B cell (primary cell): ENCODE measurements at regions not wholly inside any gene's neighbourhood (a gene's known extent, or its start where the extent isn't known, plus 50 kb on each side); places are given as distances from the start of the nearest gene placed in this dataset.

Source experiments
- EZH2 ChIP-seq: IDR thresholded peaks from 2 replicates; pipeline ENCODE4 v1.6.1; 2012; ENCODE audit warnings: borderline replicate concordance, low read depth, mild to moderate bottlenecking, moderate library complexity, low read length; ENCODE audit not compliant: insufficient read depth, poor library complexity, severe bottlenecking
- TF ChIP-seq, protein P1 (sequence below): fragments of 200-600 bp; IDR thresholded peaks from one replicate; pipeline ENCODE4 v1.8.0; 2022; ENCODE audit warnings: antibody characterized with exemption, mild to moderate bottlenecking

DNA sequence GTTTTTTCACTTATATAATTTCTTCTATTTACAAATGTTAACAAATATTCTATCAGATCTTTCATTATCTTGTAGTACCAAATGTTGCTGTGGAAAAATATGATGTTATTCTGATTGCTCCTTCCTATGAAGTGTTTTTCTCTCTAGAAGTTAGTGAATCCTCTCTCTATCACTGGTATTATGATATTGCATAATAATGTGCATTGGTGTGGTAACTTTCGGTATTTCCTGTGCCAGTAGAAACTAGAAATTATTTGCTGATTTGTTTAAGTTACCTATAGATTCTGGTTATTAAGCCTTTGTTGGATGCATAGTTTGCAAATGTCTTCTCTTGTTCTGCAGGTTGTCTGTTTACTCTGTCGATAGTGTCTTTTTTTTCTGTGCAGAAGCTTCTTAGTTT, 342.5 kb downstream of the CENPW start:
- TF ChIP-seq, protein P1, sequence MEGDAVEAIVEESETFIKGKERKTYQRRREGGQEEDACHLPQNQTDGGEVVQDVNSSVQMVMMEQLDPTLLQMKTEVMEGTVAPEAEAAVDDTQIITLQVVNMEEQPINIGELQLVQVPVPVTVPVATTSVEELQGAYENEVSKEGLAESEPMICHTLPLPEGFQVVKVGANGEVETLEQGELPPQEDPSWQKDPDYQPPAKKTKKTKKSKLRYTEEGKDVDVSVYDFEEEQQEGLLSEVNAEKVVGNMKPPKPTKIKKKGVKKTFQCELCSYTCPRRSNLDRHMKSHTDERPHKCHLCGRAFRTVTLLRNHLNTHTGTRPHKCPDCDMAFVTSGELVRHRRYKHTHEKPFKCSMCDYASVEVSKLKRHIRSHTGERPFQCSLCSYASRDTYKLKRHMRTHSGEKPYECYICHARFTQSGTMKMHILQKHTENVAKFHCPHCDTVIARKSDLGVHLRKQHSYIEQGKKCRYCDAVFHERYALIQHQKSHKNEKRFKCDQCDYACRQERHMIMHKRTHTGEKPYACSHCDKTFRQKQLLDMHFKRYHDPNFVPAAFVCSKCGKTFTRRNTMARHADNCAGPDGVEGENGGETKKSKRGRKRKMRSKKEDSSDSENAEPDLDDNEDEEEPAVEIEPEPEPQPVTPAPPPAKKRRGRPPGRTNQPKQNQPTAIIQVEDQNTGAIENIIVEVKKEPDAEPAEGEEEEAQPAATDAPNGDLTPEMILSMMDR, result no peak
- TF ChIP-seq EZH2, result no peak
